Keratinocyte (primary cell): ENCODE measurements at regions not wholly inside any gene's neighbourhood (a gene's known extent, or its start where the extent isn't known, plus 50 kb on each side); places are given as distances from the start of the nearest gene placed in this dataset.

Experiments used
- EZH2 ChIP-seq: IDR thresholded peaks from one replicate; pipeline ENCODE4 v1.6.1; 2012; ENCODE audit warnings: inconsistent platforms, mild to moderate bottlenecking, low read length, moderate library complexity
- TF ChIP-seq, protein P1 (sequence below), 3 experiments: IDR thresholded peaks in 1 of 3; conservative IDR thresholded peaks in 1 of 3; optimal IDR thresholded peaks in 1 of 3; 2 replicates in 2 of 3; 3 replicates in 1 of 3; pipeline versions ENCODE3 to v1.5.1; 2011; ENCODE audit warnings: low read length in 3 of 3, mild to moderate bottlenecking in 3 of 3, moderate library complexity in 2 of 3, control low read depth in 1 of 3, inconsistent platforms in 1 of 3; ENCODE audit not compliant: insufficient read depth in 2 of 3; ENCODE audit errors: extremely low read depth in 1 of 3

GRCh38 chr13:107102676-107103075, 534.7 kb upstream of the ARGLU1 start:
- TF ChIP-seq, protein P1, sequence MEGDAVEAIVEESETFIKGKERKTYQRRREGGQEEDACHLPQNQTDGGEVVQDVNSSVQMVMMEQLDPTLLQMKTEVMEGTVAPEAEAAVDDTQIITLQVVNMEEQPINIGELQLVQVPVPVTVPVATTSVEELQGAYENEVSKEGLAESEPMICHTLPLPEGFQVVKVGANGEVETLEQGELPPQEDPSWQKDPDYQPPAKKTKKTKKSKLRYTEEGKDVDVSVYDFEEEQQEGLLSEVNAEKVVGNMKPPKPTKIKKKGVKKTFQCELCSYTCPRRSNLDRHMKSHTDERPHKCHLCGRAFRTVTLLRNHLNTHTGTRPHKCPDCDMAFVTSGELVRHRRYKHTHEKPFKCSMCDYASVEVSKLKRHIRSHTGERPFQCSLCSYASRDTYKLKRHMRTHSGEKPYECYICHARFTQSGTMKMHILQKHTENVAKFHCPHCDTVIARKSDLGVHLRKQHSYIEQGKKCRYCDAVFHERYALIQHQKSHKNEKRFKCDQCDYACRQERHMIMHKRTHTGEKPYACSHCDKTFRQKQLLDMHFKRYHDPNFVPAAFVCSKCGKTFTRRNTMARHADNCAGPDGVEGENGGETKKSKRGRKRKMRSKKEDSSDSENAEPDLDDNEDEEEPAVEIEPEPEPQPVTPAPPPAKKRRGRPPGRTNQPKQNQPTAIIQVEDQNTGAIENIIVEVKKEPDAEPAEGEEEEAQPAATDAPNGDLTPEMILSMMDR (optimal IDR thresholded peaks at IDR 0.05 in 1 of 3, IDR thresholded peaks at IDR 0.05 in 1 of 3, conservative IDR thresholded peaks at IDR 0.05 in 1 of 3; ENCODE audit: extremely low read depth in 1 of 3, insufficient read depth in 2 of 3, low read length in 3 of 3), result no peak
- no peak for TF ChIP-seq EZH2
